Right hindlimb (tissue), 1 donor: ENCODE measurements at regions not wholly inside any gene's neighbourhood (a gene's known extent, or its start where the extent isn't known, plus 50 kb on each side); places are given as distances from the start of the nearest gene placed in this dataset.
"Not testable (repeated sequence)": the region's sequence is repeated elsewhere in the genome, so short reads cannot be mapped to it uniquely, and the experiment has no call there.

Source experiments
- DNase-seq: peaks from one replicate; pipeline ENCODE4 v3.0.0-alpha.2; 2018

- peak; percentile 80 for DNase-seq
These were observed 259.2 kb upstream of the CCDC54 start for GRCh38 chr3:107117922-107118536.

GRCh38 chr3:107124885-107125284 lies 252.4 kb upstream of the CCDC54 start:
- DNase-seq = peak; percentile 34

GRCh38 chr3:107128946-107129345 lies 248.3 kb upstream of the CCDC54 start:
- no peak for DNase-seq

- DNase-seq = no peak
These were observed 247.0 kb upstream of the CCDC54 start for GRCh38 chr3:107130089-107130700.

GRCh38 chr3:107132674-107133073 lies 244.6 kb upstream of the CCDC54 start:
- no peak for DNase-seq

GRCh38 chr3:107133891-107134290 lies 243.3 kb upstream of the CCDC54 start:
- no peak for DNase-seq

GRCh38 chr3:107142171-107142570 lies 235.1 kb upstream of the CCDC54 start:
- no peak for DNase-seq

GRCh38 chr3:107142786-107143575 lies 234.3 kb upstream of the CCDC54 start:
- peak; percentile 76 for DNase-seq

GRCh38 chr3:107150675-107151074 lies 226.6 kb upstream of the CCDC54 start:
- DNase-seq = no peak

- no peak for DNase-seq
These were observed 223.3 kb upstream of the CCDC54 start for GRCh38 chr3:107153981-107154380.

GRCh38 chr3:107172411-107172810 lies 204.8 kb upstream of the CCDC54 start:
- DNase-seq = no peak

- no peak for DNase-seq
These were observed 192.9 kb upstream of the CCDC54 start for GRCh38 chr3:107184375-107184774.

GRCh38 chr3:107188262-107188661 lies 189.0 kb upstream of the CCDC54 start:
- no peak for DNase-seq

- no peak for DNase-seq
These were observed 188.0 kb upstream of the CCDC54 start for GRCh38 chr3:107189158-107189791.

- DNase-seq = no peak
These were observed 184.1 kb upstream of the CCDC54 start for GRCh38 chr3:107193116-107193515.

- peak; percentile 87 for DNase-seq
These were observed 178.6 kb upstream of the CCDC54 start for GRCh38 chr3:107198581-107199181.

- DNase-seq = no peak
These were observed 176.1 kb upstream of the CCDC54 start for GRCh38 chr3:107201146-107201545.

GRCh38 chr3:107202885-107203284 lies 174.4 kb upstream of the CCDC54 start:
- DNase-seq = not testable (repeated sequence)

GRCh38 chr3:107204121-107204520 lies 173.1 kb upstream of the CCDC54 start:
- DNase-seq = no peak

GRCh38 chr3:107205358-107205757 lies 171.9 kb upstream of the CCDC54 start:
- DNase-seq = no peak

- no peak for DNase-seq
These were observed 171.1 kb upstream of the CCDC54 start for GRCh38 chr3:107206141-107206540.

GRCh38 chr3:107206945-107207344 lies 170.3 kb upstream of the CCDC54 start:
- DNase-seq = no peak

- DNase-seq = peak; percentile 85
These were observed 169.1 kb upstream of the CCDC54 start for GRCh38 chr3:107208100-107208499.
